ENCODE measurements at regions not wholly inside any gene's neighbourhood (a gene's known extent, or its start where the extent isn't known, plus 50 kb on each side); places are given as distances from the start of the nearest gene placed in this dataset.

DNA sequence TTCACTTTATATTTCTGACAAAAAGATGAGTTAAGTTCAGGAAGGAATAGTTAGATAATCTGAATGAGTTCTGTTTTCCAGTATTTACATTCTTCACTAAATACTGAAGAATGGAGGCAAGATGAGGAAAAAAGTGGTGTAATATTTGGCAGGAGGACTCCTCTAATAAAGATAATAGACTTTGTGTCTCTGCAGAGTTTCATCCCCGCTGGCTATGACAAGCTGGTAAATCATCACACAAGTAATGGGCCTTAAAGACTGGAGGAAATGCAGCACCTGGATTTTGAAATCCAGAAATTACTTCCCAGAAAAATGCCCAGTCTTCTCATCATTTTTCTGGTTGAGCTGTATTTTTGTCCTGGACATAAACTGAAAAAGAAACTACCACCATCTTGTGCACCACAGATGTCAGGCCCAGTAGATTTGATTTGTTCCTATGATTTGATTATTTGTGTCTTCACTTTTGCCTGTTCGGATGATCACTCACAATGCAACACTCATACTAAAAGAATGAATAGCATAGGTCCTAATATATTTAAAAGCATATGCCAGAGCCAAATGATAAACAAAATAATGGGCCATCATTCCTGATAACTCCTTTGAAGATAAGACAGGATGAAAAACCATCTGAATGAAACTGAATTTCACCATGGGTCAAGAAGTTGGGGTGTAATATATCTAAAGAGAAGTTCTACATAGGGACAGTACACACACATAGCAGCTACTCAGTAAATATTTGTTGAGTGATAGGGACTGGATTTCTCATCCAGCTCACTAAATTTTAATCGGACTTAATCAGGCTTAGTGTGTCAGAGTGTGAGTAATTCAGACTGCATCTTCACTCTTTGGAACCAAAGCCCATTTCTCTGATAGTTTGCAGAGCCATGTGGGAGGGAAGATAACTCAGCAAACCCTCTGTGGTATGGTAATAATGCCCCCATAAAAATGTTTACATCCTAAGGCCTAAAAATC, 200.5 kb downstream of the HINT1 start (continued):
- TF ChIP-seq, protein P1, sequence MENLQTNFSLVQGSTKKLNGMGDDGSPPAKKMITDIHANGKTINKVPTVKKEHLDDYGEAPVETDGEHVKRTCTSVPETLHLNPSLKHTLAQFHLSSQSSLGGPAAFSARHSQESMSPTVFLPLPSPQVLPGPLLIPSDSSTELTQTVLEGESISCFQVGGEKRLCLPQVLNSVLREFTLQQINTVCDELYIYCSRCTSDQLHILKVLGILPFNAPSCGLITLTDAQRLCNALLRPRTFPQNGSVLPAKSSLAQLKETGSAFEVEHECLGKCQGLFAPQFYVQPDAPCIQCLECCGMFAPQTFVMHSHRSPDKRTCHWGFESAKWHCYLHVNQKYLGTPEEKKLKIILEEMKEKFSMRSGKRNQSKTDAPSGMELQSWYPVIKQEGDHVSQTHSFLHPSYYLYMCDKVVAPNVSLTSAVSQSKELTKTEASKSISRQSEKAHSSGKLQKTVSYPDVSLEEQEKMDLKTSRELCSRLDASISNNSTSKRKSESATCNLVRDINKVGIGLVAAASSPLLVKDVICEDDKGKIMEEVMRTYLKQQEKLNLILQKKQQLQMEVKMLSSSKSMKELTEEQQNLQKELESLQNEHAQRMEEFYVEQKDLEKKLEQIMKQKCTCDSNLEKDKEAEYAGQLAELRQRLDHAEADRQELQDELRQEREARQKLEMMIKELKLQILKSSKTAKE (IDR thresholded peaks at IDR 0.05; ENCODE audit: low read depth, poor library complexity, severe bottlenecking) = no peak
- TF ChIP-seq TBL1XR1 (IDR thresholded peaks at IDR 0.05; ENCODE audit: low read depth, low read length) = no peak
- TF ChIP-seq, protein P2, sequence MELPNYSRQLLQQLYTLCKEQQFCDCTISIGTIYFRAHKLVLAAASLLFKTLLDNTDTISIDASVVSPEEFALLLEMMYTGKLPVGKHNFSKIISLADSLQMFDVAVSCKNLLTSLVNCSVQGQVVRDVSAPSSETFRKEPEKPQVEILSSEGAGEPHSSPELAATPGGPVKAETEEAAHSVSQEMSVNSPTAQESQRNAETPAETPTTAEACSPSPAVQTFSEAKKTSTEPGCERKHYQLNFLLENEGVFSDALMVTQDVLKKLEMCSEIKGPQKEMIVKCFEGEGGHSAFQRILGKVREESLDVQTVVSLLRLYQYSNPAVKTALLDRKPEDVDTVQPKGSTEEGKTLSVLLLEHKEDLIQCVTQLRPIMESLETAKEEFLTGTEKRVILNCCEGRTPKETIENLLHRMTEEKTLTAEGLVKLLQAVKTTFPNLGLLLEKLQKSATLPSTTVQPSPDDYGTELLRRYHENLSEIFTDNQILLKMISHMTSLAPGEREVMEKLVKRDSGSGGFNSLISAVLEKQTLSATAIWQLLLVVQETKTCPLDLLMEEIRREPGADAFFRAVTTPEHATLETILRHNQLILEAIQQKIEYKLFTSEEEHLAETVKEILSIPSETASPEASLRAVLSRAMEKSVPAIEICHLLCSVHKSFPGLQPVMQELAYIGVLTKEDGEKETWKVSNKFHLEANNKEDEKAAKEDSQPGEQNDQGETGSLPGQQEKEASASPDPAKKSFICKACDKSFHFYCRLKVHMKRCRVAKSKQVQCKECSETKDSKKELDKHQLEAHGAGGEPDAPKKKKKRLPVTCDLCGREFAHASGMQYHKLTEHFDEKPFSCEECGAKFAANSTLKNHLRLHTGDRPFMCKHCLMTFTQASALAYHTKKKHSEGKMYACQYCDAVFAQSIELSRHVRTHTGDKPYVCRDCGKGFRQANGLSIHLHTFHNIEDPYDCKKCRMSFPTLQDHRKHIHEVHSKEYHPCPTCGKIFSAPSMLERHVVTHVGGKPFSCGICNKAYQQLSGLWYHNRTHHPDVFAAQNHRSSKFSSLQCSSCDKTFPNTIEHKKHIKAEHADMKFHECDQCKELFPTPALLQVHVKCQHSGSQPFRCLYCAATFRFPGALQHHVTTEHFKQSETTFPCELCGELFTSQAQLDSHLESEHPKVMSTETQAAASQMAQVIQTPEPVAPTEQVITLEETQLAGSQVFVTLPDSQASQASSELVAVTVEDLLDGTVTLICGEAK (IDR thresholded peaks at IDR 0.05; ENCODE audit: borderline replicate concordance) = no peak

DNA sequence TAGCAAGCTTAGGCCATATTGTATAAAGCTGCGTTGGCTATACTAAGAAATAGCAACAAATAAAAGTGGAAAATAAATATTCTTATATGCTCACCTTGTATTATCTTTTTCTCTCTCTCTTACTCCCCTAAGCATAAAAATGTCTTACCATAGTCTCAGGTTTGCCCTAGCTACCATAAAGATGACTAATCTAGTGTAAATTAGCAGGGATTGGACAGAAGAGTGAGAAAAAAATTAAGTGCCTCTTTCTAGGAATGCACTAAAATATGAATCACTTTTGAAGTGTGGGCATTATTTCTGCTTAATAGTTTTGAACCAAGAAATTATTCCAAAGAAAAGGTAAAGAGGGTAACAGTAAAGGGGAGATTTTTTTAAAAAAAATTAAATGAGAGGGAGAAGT, 201.3 kb downstream of the HINT1 start:
- Histone ChIP-seq H3K27ac (ENCODE audit: control insufficient read depth, insufficient read depth) (no peak overlapping the region), H3K9ac (ENCODE audit: control insufficient read depth, insufficient read depth, low read length) (no peak overlapping the region), H2AFZ (ENCODE audit: control insufficient read depth, low read depth, low read length) (no peak overlapping the region), H3K27me3 (replicated peaks in 1 of 2; ENCODE audit: control insufficient read depth in 2 of 2, insufficient read depth in 2 of 2, low read length in 1 of 2) (no peaks in the 10 kb centered on the region), H4K20me1 (ENCODE audit: control insufficient read depth, insufficient read depth) (no peaks in the 10 kb centered on the region), H3K4me1 (ENCODE audit: control insufficient read depth, insufficient read depth, low read length) (no peaks in the 10 kb centered on the region), H3K79me2 (ENCODE audit: control insufficient read depth, insufficient read depth, low read length) (no peaks in the 10 kb centered on the region), H3K36me3 (ENCODE audit: control insufficient read depth in 2 of 2, insufficient read depth in 2 of 2, low read length in 1 of 2) (no peaks in the 10 kb centered on the region), H3K9me3 (replicated peaks; ENCODE audit: control insufficient read depth, insufficient read depth, low read length) (no peaks in the 10 kb centered on the region), H3K4me3 (no peak overlapping the region), H3K4me2 (ENCODE audit: control insufficient read depth, insufficient read depth) (no peak overlapping the region)
- intact Hi-C loops (cut with micrococcal nuclease; ENCODE audit: unreplicated experiment) = no loop called here
- POLR2A ChIA-PET = no interaction called here
- CTCF ChIA-PET = no interaction called here
- no peak for ATAC-seq
- no peak for FAIRE-seq
- in situ Hi-C loops (cut with MboI) = no loop called here
- SMC1A ChIA-PET (ENCODE audit: uncharacterized antibody, unreplicated experiment) = no interaction called here
- DNase-seq (ENCODE audit: low read depth, low spot score) = no peak
- 20% methylated on average over 1 of the region's 1 CpG for WGBS (ENCODE audit: insufficient coverage, insufficient replicate concordance, low lambda C conversion rate, missing lambda C conversion rate)
- RAD21 ChIA-PET (ENCODE audit: unreplicated experiment) = no interaction called here
- BruUV-seq (replicated peaks) = no TSS peak
- TF ChIP-seq TAF1 (IDR thresholded peaks at IDR 0.05; ENCODE audit: borderline replicate concordance, low read depth, low read length) = no peak
- no peak for TF ChIP-seq POLR2A (IDR thresholded peaks at IDR 0.05; ENCODE audit: low read depth, low read length)
- TF ChIP-seq, protein P3, sequence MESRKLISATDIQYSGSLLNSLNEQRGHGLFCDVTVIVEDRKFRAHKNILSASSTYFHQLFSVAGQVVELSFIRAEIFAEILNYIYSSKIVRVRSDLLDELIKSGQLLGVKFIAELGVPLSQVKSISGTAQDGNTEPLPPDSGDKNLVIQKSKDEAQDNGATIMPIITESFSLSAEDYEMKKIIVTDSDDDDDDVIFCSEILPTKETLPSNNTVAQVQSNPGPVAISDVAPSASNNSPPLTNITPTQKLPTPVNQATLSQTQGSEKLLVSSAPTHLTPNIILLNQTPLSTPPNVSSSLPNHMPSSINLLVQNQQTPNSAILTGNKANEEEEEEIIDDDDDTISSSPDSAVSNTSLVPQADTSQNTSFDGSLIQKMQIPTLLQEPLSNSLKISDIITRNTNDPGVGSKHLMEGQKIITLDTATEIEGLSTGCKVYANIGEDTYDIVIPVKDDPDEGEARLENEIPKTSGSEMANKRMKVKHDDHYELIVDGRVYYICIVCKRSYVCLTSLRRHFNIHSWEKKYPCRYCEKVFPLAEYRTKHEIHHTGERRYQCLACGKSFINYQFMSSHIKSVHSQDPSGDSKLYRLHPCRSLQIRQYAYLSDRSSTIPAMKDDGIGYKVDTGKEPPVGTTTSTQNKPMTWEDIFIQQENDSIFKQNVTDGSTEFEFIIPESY (IDR thresholded peaks at IDR 0.05) = no peak
- TF ChIP-seq JUNB (IDR thresholded peaks at IDR 0.05) = no peak
- TF ChIP-seq, protein P4, sequence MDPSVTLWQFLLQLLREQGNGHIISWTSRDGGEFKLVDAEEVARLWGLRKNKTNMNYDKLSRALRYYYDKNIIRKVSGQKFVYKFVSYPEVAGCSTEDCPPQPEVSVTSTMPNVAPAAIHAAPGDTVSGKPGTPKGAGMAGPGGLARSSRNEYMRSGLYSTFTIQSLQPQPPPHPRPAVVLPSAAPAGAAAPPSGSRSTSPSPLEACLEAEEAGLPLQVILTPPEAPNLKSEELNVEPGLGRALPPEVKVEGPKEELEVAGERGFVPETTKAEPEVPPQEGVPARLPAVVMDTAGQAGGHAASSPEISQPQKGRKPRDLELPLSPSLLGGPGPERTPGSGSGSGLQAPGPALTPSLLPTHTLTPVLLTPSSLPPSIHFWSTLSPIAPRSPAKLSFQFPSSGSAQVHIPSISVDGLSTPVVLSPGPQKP (IDR thresholded peaks at IDR 0.05; ENCODE audit: low read depth, low read length) = no peak
- TF ChIP-seq FOS (IDR thresholded peaks at IDR 0.05; ENCODE audit: borderline replicate concordance, extremely low read depth, insufficient read length) = no peak
- no peak for TF ChIP-seq IRF4 (IDR thresholded peaks at IDR 0.05; ENCODE audit: low read depth, low read length)
